ENCODE measurements at regions not wholly inside any gene's neighbourhood (a gene's known extent, or its start where the extent isn't known, plus 50 kb on each side); places are given as distances from the start of the nearest gene placed in this dataset.
"Not testable (repeated sequence)": the region's sequence is repeated elsewhere in the genome, so short reads cannot be mapped to it uniquely, and the experiment has no call there.

DNA sequence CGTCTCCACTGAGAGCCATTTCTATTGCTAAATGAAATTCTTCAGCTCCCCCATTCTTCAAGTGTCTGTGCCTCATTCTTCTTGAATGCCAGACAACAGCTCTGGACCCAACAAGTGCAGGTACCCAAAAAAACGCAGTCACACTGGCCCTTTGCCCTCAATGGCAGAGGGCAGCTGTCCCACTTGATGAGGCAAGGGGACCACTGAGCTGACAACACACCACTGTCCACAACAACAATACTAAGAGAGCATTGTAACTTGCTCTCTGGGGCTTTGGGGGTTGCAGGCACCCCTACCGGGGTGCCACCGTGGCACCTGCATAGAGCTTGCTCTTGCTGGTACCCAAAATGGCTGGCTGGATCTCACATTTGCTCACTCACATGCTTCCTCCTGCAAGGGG lies 827.0 kb upstream of the DDX18 start:
- no peak overlapping the region for H3K4me3 ChIP-seq (ENCODE audit: low read depth, low read length)
- H3K27me3 ChIP-seq (ENCODE audit: control insufficient read depth, insufficient read depth, low read length): no peaks in the 10 kb centered on the region
- H3K27ac ChIP-seq (ENCODE audit: low read depth, low read length): no peak overlapping the region
- H3K9ac ChIP-seq (ENCODE audit: low read length): no peak overlapping the region
- H3K9me3 ChIP-seq (ENCODE audit: control insufficient read depth, insufficient read depth, low read depth, low read length): no peaks in the 10 kb centered on the region
- H3K4me1 ChIP-seq (ENCODE audit: control insufficient read depth, insufficient read depth, low read length): no peaks in the 10 kb centered on the region
- H3K36me3 ChIP-seq (ENCODE audit: control insufficient read depth, insufficient read depth, low read length): no peaks in the 10 kb centered on the region

DNA sequence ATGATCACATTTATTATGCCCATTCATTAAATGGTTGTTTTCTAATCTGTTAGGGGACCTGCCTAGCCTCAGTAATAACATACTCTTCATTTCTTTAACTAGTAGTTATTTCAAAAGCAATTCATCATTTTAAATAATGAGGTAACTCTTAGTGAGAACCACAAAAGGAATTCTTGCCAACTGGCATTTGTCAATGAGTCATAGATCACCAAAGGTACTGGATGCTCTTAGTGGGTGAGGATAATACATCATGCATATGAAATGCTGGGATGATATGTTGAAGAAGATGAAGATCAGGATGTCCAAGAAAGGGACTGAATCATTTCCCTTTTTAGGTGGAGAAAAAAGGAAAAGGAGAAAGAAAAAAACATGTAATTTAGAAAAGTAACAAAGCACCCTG lies 826.2 kb upstream of the DDX18 start:
- H3K4me3 ChIP-seq (ENCODE audit: low read depth, low read length): no peak overlapping the region
- H3K36me3 ChIP-seq (ENCODE audit: control insufficient read depth, insufficient read depth, low read length): no peaks in the 10 kb centered on the region
- H3K9ac ChIP-seq (ENCODE audit: low read length): no peak overlapping the region
- H3K27me3 ChIP-seq (ENCODE audit: control insufficient read depth, insufficient read depth, low read length): no peaks in the 10 kb centered on the region
- H3K9me3 ChIP-seq (ENCODE audit: control insufficient read depth, insufficient read depth, low read depth, low read length): no peaks in the 10 kb centered on the region
- no peaks in the 10 kb centered on the region for H3K4me1 ChIP-seq (ENCODE audit: control insufficient read depth, insufficient read depth, low read length)
- no peak overlapping the region for H3K27ac ChIP-seq (ENCODE audit: low read depth, low read length)

DNA sequence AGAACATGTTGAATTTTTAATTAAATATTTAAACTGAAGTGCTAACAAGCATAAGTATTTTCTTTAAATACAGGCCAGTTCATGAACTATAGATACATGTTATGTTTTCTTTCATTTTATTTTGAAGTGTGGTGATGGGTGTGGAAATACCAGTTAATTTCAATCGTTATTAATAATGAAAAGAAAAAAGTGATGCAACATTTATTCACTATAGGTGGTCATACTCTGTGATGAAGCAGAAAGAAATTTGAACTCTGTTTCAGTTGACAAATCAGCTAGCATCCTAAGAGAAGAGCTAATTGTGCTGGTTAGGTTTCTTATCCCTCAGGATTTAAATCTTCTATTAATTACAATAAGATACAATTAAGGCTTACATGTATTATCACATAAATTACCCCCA lies 795.1 kb upstream of the DDX18 start:
- Histone ChIP-seq H3K36me3 (ENCODE audit: control insufficient read depth, insufficient read depth, low read length) (no peaks in the 10 kb centered on the region), H3K9ac (ENCODE audit: low read length) (no peak overlapping the region), H3K27ac (ENCODE audit: low read depth, low read length) (no peak overlapping the region), H3K27me3 (ENCODE audit: control insufficient read depth, insufficient read depth, low read length) (no peaks in the 10 kb centered on the region), H3K9me3 (ENCODE audit: control insufficient read depth, insufficient read depth, low read depth, low read length) (no peaks in the 10 kb centered on the region), H3K4me3 (ENCODE audit: low read depth, low read length) (no peak overlapping the region), H3K4me1 (ENCODE audit: control insufficient read depth, insufficient read depth, low read length) (no peaks in the 10 kb centered on the region)

DNA sequence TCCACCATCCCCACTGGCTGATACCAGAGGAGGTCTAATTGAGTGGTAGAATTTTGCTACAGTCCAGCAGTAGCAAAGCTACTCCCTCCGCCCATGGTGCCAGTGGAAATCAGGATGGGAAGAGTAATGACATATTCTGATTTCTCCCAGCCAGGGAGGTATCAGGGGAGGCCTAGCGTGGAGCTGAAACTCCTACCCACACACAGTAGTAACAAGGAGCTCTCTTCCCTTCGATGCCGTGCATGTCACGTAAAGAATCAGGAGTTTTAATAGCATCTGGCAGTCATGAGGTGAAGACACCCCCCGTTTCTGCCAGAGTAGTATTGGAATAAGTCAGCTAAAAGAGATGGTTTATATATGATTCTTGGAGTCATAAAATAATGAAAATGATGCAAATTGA lies 786.8 kb upstream of the DDX18 start:
- Histone ChIP-seq H3K4me3 (ENCODE audit: low read depth, low read length) (no peak overlapping the region), H3K4me1 (ENCODE audit: control insufficient read depth, insufficient read depth, low read length) (no peaks in the 10 kb centered on the region), H3K9ac (ENCODE audit: low read length) (no peak overlapping the region), H3K9me3 (ENCODE audit: control insufficient read depth, insufficient read depth, low read depth, low read length) (no peaks in the 10 kb centered on the region), H3K36me3 (ENCODE audit: control insufficient read depth, insufficient read depth, low read length) (no peaks in the 10 kb centered on the region), H3K27ac (ENCODE audit: low read depth, low read length) (no peak overlapping the region), H3K27me3 (ENCODE audit: control insufficient read depth, insufficient read depth, low read length) (no peaks in the 10 kb centered on the region)

DNA sequence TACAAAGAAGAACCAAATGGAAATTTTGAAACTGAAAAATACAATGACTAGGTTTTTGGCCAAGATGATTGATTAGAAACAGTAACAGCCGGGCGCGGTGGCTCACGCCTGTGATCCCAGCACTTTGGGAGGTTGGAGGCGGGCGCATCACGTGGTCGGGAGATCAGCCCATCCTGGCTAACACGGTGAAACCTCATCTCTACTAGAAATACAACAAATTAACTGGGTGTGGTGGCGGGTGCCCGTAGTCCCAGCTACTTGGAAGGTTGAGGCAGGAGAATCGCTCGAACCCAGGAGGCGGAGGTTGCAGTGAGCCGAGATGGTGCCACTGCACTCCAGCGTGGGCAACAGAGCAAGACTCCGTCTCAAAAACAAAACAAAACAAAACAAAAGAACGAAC lies 785.8 kb upstream of the DDX18 start:
- not testable (repeated sequence) for H3K9me3 ChIP-seq (ENCODE audit: control insufficient read depth, insufficient read depth, low read depth, low read length); H3K27me3 ChIP-seq (ENCODE audit: control insufficient read depth, insufficient read depth, low read length); H3K9ac ChIP-seq (ENCODE audit: low read length); H3K4me3 ChIP-seq (ENCODE audit: low read depth, low read length); H3K36me3 ChIP-seq (ENCODE audit: control insufficient read depth, insufficient read depth, low read length); H3K4me1 ChIP-seq (ENCODE audit: control insufficient read depth, insufficient read depth, low read length); H3K27ac ChIP-seq (ENCODE audit: low read depth, low read length)

DNA sequence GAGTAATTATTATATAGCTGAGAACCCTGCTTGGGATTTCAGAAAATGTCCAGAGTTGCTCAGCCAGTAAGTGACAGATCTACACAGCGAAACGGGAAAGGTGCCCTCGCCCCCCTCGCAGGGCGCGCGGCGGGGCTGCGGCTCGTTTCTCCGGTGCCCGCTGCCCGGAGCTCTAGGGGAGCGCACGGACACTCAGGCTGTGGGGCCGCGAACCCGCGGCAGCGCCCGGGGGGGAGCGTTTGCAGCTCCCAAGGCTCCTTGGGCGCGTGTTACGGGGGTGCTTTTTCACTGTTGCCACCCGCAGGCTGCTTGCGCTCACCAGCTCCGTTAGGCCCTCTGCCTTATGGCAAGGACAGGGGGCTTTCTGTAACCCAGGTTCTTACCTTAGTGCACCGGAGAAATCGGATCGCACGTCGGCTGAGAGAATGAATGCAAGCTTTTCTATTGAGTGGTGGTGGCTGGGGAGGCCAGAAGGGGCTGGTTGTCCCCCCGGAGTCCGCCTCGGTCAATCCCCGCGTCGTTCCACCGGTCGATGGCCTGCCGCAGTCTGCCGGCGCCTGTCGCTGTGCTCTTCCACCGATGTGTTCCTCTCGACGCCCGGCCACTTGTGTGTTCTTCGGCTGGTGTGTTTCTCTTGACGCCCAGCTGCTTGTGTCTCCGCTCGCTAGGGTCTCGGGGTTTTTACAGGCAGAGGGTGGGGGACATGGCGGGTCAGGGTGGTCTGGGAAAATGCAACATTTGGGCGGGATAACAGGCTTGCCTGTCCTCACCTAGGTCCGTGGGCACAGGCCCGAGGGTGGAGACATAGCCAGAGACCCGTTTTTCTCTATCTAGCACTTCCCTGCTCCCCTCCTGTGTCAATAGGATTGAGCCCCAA lies 758.8 kb upstream of the DDX18 start:
- Histone ChIP-seq H3K36me3 (ENCODE audit: control insufficient read depth, insufficient read depth, low read length) (no peaks in the 10 kb centered on the region), H3K4me3 (ENCODE audit: low read depth, low read length) (no peak overlapping the region), H3K9me3 (ENCODE audit: control insufficient read depth, insufficient read depth, low read depth, low read length) (no peaks in the 10 kb centered on the region), H3K9ac (ENCODE audit: low read length) (no peak overlapping the region), H3K27ac (ENCODE audit: low read depth, low read length) (no peak overlapping the region), H3K27me3 (ENCODE audit: control insufficient read depth, insufficient read depth, low read length) (no peaks in the 10 kb centered on the region), H3K4me1 (ENCODE audit: control insufficient read depth, insufficient read depth, low read length) (no peaks in the 10 kb centered on the region)

DNA sequence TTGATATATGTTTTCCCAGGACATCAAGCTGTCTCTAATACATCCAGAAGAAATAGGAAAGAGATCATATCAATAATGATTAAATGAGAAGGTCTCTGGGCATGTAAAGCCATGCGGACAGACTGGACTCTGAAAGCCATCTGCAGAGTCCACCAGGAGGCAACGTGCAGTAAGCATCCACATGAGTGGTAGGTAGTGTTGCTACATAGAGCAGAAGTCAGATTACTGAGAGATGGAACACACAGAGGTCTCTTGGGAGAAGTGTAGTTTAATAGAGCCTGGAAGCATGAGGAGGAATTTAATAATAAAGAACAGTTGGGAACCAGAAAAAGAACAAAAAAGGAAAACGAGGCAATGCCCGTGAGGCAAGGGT lies 758.1 kb upstream of the DDX18 start:
- Histone ChIP-seq H3K9me3 (ENCODE audit: control insufficient read depth, insufficient read depth, low read depth, low read length) (no peaks in the 10 kb centered on the region), H3K27ac (ENCODE audit: low read depth, low read length) (no peak overlapping the region), H3K9ac (ENCODE audit: low read length) (no peak overlapping the region)

DNA sequence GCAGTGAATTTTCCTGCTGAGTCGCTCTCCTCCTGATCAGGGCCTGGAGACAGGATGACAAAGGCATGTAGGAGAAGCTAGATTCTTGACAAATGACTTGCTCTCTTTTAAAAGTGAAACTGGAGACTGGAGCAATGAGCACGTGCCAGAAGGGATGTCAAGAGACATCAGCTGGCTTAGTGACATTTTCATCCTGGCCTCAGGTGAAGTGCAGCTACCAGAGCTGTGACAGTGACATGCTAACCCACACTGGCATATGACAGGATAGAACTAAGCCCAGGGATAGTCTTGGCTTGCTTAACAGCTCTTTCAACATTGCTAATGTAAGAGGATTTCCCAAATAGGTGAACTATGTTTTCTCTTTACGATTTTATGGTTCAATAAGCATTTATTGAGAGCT lies 757.5 kb upstream of the DDX18 start:
- Histone ChIP-seq H3K27ac (ENCODE audit: low read depth, low read length) (no peak overlapping the region), H3K4me1 (ENCODE audit: control insufficient read depth, insufficient read depth, low read length) (no peaks in the 10 kb centered on the region), H3K9me3 (ENCODE audit: control insufficient read depth, insufficient read depth, low read depth, low read length) (no peaks in the 10 kb centered on the region), H3K27me3 (ENCODE audit: control insufficient read depth, insufficient read depth, low read length) (no peaks in the 10 kb centered on the region), H3K36me3 (ENCODE audit: control insufficient read depth, insufficient read depth, low read length) (no peaks in the 10 kb centered on the region), H3K4me3 (ENCODE audit: low read depth, low read length) (no peak overlapping the region), H3K9ac (ENCODE audit: low read length) (no peak overlapping the region)

More for the DNA sequence above, 758.1 kb upstream of the DDX18 start:
- no peaks in the 10 kb centered on the region for H3K27me3 ChIP-seq (ENCODE audit: control insufficient read depth, insufficient read depth, low read length)
- H3K4me1 ChIP-seq (ENCODE audit: control insufficient read depth, insufficient read depth, low read length): no peaks in the 10 kb centered on the region
- H3K36me3 ChIP-seq (ENCODE audit: control insufficient read depth, insufficient read depth, low read length): no peaks in the 10 kb centered on the region
- H3K4me3 ChIP-seq (ENCODE audit: low read depth, low read length): no peak overlapping the region

DNA sequence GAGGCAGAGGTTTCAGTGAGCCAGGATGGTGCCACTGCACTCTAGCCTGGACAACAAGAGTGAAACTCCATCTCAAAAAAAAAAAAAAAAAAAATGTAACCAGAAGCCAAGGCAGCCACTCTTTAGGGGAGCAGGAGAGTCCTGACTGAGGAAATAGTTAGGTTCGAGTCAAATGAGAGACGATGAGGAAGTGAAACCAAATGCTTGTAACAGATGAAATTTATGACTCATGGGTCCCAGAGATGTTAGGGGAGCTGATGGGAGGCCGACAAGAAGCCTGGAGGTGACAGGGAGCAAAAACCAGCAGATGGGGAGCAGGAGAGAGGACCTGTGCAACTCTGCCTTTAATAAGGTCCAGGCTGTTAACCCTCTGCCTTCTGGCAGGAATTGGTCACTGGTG lies 756.1 kb upstream of the DDX18 start:
- H3K27me3 ChIP-seq (ENCODE audit: control insufficient read depth, insufficient read depth, low read length): no peaks in the 10 kb centered on the region
- no peaks in the 10 kb centered on the region for H3K36me3 ChIP-seq (ENCODE audit: control insufficient read depth, insufficient read depth, low read length)
- no peaks in the 10 kb centered on the region for H3K9me3 ChIP-seq (ENCODE audit: control insufficient read depth, insufficient read depth, low read depth, low read length)
- no peak overlapping the region for H3K27ac ChIP-seq (ENCODE audit: low read depth, low read length)
- H3K4me1 ChIP-seq (ENCODE audit: control insufficient read depth, insufficient read depth, low read length): no peaks in the 10 kb centered on the region
- H3K9ac ChIP-seq (ENCODE audit: low read length): no peak overlapping the region
- H3K4me3 ChIP-seq (ENCODE audit: low read depth, low read length): no peak overlapping the region

DNA sequence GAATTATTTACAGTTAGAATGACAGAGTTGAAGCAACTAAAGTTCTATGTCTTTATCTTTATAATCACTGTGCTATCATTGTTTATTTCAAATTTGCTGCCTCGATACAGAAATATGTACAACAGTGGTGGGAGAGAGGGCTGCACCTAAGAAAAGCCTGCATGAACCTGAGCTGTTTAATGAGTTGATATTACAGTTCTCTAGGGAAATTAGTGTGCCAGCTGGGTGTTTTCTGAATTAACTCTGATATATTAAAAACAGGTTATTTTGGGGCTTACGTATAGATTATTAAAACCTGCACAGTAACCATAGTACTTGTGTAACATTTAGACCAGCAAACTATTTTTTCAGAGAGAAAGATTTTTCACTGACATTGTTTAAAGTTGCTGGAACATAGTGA lies 750.5 kb upstream of the DDX18 start:
- Histone ChIP-seq H3K27me3 (ENCODE audit: control insufficient read depth, insufficient read depth, low read length) (no peaks in the 10 kb centered on the region), H3K4me3 (ENCODE audit: low read depth, low read length) (no peak overlapping the region), H3K9me3 (ENCODE audit: control insufficient read depth, insufficient read depth, low read depth, low read length) (no peaks in the 10 kb centered on the region), H3K27ac (ENCODE audit: low read depth, low read length) (no peak overlapping the region), H3K9ac (ENCODE audit: low read length) (no peak overlapping the region), H3K4me1 (ENCODE audit: control insufficient read depth, insufficient read depth, low read length) (no peaks in the 10 kb centered on the region), H3K36me3 (ENCODE audit: control insufficient read depth, insufficient read depth, low read length) (no peaks in the 10 kb centered on the region)

DNA sequence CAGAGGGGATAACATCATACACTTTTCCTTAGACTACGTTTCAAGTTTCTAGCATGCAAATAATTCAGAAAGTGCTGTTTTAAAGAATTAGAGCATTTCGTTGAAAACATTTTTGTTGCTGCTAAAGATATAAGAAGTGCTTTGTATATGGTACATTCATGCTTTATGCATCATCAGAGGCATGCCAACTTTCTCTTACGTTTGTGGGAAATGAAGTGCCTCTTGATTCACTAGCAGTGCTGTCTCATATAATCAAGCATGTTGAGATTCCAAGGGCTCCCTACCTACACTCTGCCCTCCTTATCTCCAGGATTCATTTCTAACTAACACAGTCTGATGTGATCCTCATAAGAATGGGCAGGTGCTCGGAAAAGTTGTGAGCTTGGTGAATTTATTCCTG lies 748.6 kb upstream of the DDX18 start:
- no peaks in the 10 kb centered on the region for H3K36me3 ChIP-seq (ENCODE audit: control insufficient read depth, insufficient read depth, low read length)
- H3K27me3 ChIP-seq (ENCODE audit: control insufficient read depth, insufficient read depth, low read length): no peaks in the 10 kb centered on the region
- H3K9ac ChIP-seq (ENCODE audit: low read length): no peak overlapping the region
- peaks cover 6% of the 10 kb centered on the region for H3K9me3 ChIP-seq (ENCODE audit: control insufficient read depth, insufficient read depth, low read depth, low read length)
- H3K27ac ChIP-seq (ENCODE audit: low read depth, low read length): no peak overlapping the region
- no peak overlapping the region for H3K4me3 ChIP-seq (ENCODE audit: low read depth, low read length)
- no peaks in the 10 kb centered on the region for H3K4me1 ChIP-seq (ENCODE audit: control insufficient read depth, insufficient read depth, low read length)

Data from HUES6 (cell line).